ENCODE measurements at regions not wholly inside any gene's neighbourhood (a gene's known extent, or its start where the extent isn't known, plus 50 kb on each side); places are given as distances from the start of the nearest gene placed in this dataset.

- TF ChIP-seq EZH2 (IDR thresholded peaks at IDR 0.05; ENCODE audit: low read length) (no peak), CTCF (optimal IDR thresholded peaks at IDR 0.05 in 1 of 3, IDR thresholded peaks at IDR 0.05 in 1 of 3, conservative IDR thresholded peaks at IDR 0.05 in 1 of 3; ENCODE audit: extremely low read depth in 1 of 3, insufficient read depth in 2 of 3, low read length in 3 of 3) (no peak)
These were observed 848.8 kb upstream of the ACO1 start for GRCh38 chr9:31535651-31536050.

Measured in keratinocyte (primary cell).